Tibial nerve (tissue), 3 donors: ENCODE measurements at regions not wholly inside any gene's neighbourhood (a gene's known extent, or its start where the extent isn't known, plus 50 kb on each side); places are given as distances from the start of the nearest gene placed in this dataset.

ENCODE experiments used
- POLR2A ChIP-seq, 2 donors: fragments of 450-650 bp; IDR thresholded peaks; one replicate each; pipeline ENCODE4 v1.6.1; 2017; ENCODE audit warnings: antibody characterized with exemption in 2 of 2, mild to moderate bottlenecking in 2 of 2, moderate library complexity in 2 of 2
- TF ChIP-seq, protein P1 (sequence below), 5 experiments: fragments of 200-600 bp in 3 of 5; fragments of 450-650 bp in 2 of 5; sonication (generic) in 3 of 5; IDR thresholded peaks; one replicate each; pipeline ENCODE4 v1.5.1; 2016 to 2019; ENCODE audit warnings: antibody characterized with exemption in 5 of 5, mild to moderate bottlenecking in 3 of 5, moderate library complexity in 2 of 5

DNA sequence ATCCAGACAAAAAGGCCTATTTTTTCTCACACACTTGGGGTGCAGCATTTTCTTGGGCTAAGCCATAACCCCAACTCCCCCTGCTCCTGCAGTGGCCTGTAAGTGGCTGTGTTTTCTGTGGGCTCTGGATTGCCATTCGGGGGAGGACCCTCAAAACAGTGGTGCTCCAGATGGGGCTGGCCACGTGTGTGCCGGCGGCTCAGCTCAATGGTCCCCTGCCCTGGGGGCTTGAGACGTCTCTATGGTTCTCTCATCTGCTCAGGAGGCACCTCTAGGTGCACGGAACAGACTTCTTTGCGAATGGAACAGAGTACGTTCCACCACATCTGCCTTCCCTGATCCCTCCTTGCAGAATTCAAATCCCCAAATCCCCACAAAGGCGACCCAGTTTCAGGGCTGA lies 250.0 kb upstream of the SHH start:
- TF ChIP-seq POLR2A (IDR thresholded peaks at IDR 0.05), result no peak
- TF ChIP-seq, protein P1, sequence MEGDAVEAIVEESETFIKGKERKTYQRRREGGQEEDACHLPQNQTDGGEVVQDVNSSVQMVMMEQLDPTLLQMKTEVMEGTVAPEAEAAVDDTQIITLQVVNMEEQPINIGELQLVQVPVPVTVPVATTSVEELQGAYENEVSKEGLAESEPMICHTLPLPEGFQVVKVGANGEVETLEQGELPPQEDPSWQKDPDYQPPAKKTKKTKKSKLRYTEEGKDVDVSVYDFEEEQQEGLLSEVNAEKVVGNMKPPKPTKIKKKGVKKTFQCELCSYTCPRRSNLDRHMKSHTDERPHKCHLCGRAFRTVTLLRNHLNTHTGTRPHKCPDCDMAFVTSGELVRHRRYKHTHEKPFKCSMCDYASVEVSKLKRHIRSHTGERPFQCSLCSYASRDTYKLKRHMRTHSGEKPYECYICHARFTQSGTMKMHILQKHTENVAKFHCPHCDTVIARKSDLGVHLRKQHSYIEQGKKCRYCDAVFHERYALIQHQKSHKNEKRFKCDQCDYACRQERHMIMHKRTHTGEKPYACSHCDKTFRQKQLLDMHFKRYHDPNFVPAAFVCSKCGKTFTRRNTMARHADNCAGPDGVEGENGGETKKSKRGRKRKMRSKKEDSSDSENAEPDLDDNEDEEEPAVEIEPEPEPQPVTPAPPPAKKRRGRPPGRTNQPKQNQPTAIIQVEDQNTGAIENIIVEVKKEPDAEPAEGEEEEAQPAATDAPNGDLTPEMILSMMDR (IDR thresholded peaks at IDR 0.05), result no peak
